Spleen (tissue), 11 donors: ENCODE measurements at regions not wholly inside any gene's neighbourhood (a gene's known extent, or its start where the extent isn't known, plus 50 kb on each side); places are given as distances from the start of the nearest gene placed in this dataset.
"Not testable (repeated sequence)": the region's sequence is repeated elsewhere in the genome, so short reads cannot be mapped to it uniquely, and the experiment has no call there.

Source experiments
- DNase-seq: peaks from one replicate; pipeline ENCODE4 v3.0.0-alpha.2; 2020
- H3K27ac ChIP-seq, 8 donors: fragments of 200-600 bp; sonication (generic) in 7 of 8; 1 replicate in 4 of 8; 2 replicates in 4 of 8; pipeline versions ENCODE4 v1.5.0 to v1.8.0; 2016 to 2021; ENCODE audit warnings: inconsistent platforms in 4 of 8, mild to moderate bottlenecking in 4 of 8, moderate library complexity in 1 of 8
- H3K27me3 ChIP-seq, 7 donors: fragments of 200-600 bp; sonication (generic) in 6 of 7; replicated peaks in 1 of 7; 1 replicate in 4 of 7; 2 replicates in 3 of 7; pipeline versions ENCODE4 v1.5.0 to v1.8.0; 2016 to 2021; ENCODE audit warnings: inconsistent platforms in 3 of 7, mild to moderate bottlenecking in 1 of 7
- H3K36me3 ChIP-seq, 6 donors: fragments of 200-600 bp; sonication (generic) in 5 of 6; 1 replicate in 4 of 6; 2 replicates in 2 of 6; pipeline versions ENCODE4 v1.5.0 to v1.8.0; 2016 to 2021; ENCODE audit warnings: inconsistent platforms in 2 of 6
- H3K4me1 ChIP-seq, 6 donors: fragments of 200-600 bp; sonication (generic) in 5 of 6; 1 replicate in 3 of 6; 2 replicates in 3 of 6; pipeline versions ENCODE4 v1.5.0 to v1.8.0; 2016 to 2021; ENCODE audit warnings: inconsistent platforms in 3 of 6
- H3K4me3 ChIP-seq, 8 donors: fragments of 200-600 bp; sonication (generic) in 7 of 8; 1 replicate in 4 of 8; 2 replicates in 4 of 8; pipeline versions ENCODE4 v1.5.0 to v1.8.0; 2016 to 2021; ENCODE audit warnings: inconsistent platforms in 4 of 8, mild to moderate bottlenecking in 4 of 8, moderate library complexity in 2 of 8
- H3K9me3 ChIP-seq, 8 donors: fragments of 200-600 bp; sonication (generic) in 7 of 8; 1 replicate in 4 of 8; 2 replicates in 4 of 8; pipeline versions ENCODE4 v1.5.0 to v1.8.0; 2016 to 2021; ENCODE audit warnings: inconsistent platforms in 4 of 8
- POLR2A ChIP-seq, 3 donors: fragments of 450-650 bp; IDR thresholded peaks; one replicate each; pipeline ENCODE4 v1.5.1; 2017; ENCODE audit warnings: antibody characterized with exemption in 3 of 3, mild to moderate bottlenecking in 1 of 3
- POLR2AphosphoS5 ChIP-seq, 3 donors: sonication (generic); formaldehyde crosslinking; IDR thresholded peaks; one replicate each; pipeline ENCODE4 v1.5.1; 2017; ENCODE audit warnings: antibody characterized with exemption in 3 of 3
- WGBS, 5 donors: extraction: QIAGEN DNeasy Blood & Tissue Kit in 3 of 5; methylation state at CpG; one replicate each; pipeline versions ENCODE4 v1.1.5 to v1.1.7; 2013 to 2018; 5-methylcytosine and 5-hydroxymethylcytosine counted together
- intact Hi-C: fragments of 100-400 bp; cut with DNase I; formaldehyde crosslinking; loops from one replicate; pipeline ENCODE4 v1.15.0; 2023; ENCODE audit warnings: low total_unique reads
- TF ChIP-seq, protein P1 (sequence below), 11 experiments: fragments of 200-600 bp in 7 of 11; fragments of 450-650 bp in 4 of 11; sonication (generic) in 4 of 11; IDR thresholded peaks in 8 of 11; conservative IDR thresholded peaks in 3 of 11; 1 replicate in 7 of 11; 2 replicates in 4 of 11; pipeline versions ENCODE4 v1.4.0 to v1.8.0; 2016 to 2021; ENCODE audit warnings: antibody characterized with exemption in 11 of 11, inconsistent platforms in 4 of 11, mild to moderate bottlenecking in 1 of 11
- donor health status: healthy with polysubstance abuse.
- donor health status: DM: no; HTN: no; CAD: no; lungs with moderate emphysema.
- donor health status: DM: no; HTN: no; CAD: no.
- donor health status: Bipolar disorder and iron deficiency.
- donor health status: healthy.
- donor health status: DM: no; HTN: no; CAD: no.
- donor health status: DM: yes; HTN: yes; CAD: no.

DNA sequence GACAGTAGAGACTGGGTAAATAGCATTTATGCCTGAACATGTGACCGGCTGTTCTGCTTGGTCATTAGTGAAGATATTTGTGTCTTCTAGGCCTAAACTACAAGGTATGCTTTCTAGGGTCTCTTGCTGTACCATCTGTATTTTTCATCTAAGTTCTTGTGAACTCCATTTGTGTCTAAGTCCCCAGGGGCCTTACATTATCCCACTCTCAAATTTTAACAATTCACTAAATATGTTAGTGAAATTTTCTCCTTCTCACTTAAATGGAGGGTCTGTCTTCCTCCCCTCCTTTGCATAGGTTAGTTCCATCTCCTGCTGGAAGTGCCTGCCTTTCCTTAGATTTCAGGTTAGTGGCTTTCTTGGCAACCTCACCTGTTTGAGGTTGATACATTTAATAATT is 382.6 kb downstream of the RAD51AP2 start:
- no peak for DNase-seq
- Histone ChIP-seq H3K27me3 (no peaks in the 10 kb centered on the region), H3K27ac (no peak overlapping the region), H3K4me1 (no peaks in the 10 kb centered on the region), H3K36me3 (no peaks in the 10 kb centered on the region), H3K9me3 (no peaks in the 10 kb centered on the region), H3K4me3 (no peak overlapping the region)
- intact Hi-C loops = no loop called here
- WGBS, 5 donors = 93 to 100% (median 95%) methylated on average over 1 of the region's 1 CpG
- TF ChIP-seq POLR2AphosphoS5 (IDR thresholded peaks at IDR 0.05) (no peak), POLR2A (IDR thresholded peaks at IDR 0.05) (no peak)
- TF ChIP-seq, protein P1, sequence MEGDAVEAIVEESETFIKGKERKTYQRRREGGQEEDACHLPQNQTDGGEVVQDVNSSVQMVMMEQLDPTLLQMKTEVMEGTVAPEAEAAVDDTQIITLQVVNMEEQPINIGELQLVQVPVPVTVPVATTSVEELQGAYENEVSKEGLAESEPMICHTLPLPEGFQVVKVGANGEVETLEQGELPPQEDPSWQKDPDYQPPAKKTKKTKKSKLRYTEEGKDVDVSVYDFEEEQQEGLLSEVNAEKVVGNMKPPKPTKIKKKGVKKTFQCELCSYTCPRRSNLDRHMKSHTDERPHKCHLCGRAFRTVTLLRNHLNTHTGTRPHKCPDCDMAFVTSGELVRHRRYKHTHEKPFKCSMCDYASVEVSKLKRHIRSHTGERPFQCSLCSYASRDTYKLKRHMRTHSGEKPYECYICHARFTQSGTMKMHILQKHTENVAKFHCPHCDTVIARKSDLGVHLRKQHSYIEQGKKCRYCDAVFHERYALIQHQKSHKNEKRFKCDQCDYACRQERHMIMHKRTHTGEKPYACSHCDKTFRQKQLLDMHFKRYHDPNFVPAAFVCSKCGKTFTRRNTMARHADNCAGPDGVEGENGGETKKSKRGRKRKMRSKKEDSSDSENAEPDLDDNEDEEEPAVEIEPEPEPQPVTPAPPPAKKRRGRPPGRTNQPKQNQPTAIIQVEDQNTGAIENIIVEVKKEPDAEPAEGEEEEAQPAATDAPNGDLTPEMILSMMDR (IDR thresholded peaks at IDR 0.05 in 8 of 11, conservative IDR thresholded peaks at IDR 0.05 in 3 of 11) = no peak

DNA sequence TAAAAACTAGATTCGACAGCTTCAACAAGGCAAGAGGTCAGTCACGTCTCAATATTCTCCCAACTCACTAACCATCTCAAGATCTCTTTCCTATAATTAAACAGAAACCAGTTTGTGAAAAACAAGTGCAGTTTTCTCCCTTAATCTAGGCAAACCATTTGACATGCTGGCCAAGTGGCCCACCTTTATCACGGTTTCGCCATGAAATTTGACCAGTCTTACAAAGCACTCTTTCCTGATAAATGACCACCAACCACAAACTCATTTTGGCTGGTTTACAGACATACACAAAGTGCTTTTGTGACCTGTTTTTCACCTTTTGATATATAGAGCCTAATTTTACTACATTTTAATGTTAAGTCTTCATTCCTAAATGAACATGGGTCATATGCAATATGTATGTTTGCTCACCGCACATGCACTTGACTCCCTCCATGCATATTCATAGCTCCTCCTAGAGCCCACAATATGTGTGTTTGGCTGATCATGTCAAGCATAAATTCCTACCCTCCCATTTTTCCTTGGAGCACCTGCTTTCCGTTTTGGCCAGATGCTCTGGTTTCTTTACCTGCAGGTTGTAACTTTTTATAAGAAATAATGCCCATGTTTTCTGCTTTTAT is 385.1 kb downstream of the RAD51AP2 start:
- DNase-seq = no peak
- Histone ChIP-seq H3K4me3 (no peak overlapping the region), H3K27ac (no peak overlapping the region), H3K36me3 (no peaks in the 10 kb centered on the region), H3K4me1 (no peaks in the 10 kb centered on the region), H3K27me3 (no peaks in the 10 kb centered on the region), H3K9me3 (no peaks in the 10 kb centered on the region)
- WGBS, 5 donors = 80 to 92% (median 88%) methylated on average over 6 of the region's 6 CpGs
- TF ChIP-seq POLR2AphosphoS5 (IDR thresholded peaks at IDR 0.05) (no peak), POLR2A (IDR thresholded peaks at IDR 0.05) (no peak)
- TF ChIP-seq, protein P1 (IDR thresholded peaks at IDR 0.05 in 8 of 11, conservative IDR thresholded peaks at IDR 0.05 in 3 of 11) = no peak
- intact Hi-C loops = no loop called here

DNA sequence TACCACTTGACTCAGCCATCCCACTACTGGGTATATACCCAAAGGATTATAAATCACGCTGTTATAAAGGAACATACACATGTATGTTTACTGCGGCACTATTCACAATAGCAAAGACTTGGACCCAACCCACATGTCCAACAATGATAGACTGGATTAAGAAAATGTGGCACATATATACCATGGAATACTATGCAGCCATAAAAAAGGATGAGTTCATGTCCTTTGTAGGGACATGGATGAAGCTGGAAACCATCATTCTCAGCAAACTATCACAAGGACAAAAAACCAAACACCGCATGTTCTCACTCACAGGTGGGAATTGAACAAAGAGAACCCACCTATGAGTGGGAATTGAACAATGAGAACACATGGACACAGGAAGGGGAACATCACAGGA is 387.6 kb downstream of the RAD51AP2 start:
- DNase-seq, H3K9me3 ChIP-seq, H3K36me3 ChIP-seq, H3K4me1 ChIP-seq, H3K27ac ChIP-seq, H3K4me3 ChIP-seq, H3K27me3 ChIP-seq, intact Hi-C loops: not testable (repeated sequence)
- 94 to 99% (median 96%) methylated on average over 3 of the region's 3 CpGs for WGBS, 5 donors

DNA sequence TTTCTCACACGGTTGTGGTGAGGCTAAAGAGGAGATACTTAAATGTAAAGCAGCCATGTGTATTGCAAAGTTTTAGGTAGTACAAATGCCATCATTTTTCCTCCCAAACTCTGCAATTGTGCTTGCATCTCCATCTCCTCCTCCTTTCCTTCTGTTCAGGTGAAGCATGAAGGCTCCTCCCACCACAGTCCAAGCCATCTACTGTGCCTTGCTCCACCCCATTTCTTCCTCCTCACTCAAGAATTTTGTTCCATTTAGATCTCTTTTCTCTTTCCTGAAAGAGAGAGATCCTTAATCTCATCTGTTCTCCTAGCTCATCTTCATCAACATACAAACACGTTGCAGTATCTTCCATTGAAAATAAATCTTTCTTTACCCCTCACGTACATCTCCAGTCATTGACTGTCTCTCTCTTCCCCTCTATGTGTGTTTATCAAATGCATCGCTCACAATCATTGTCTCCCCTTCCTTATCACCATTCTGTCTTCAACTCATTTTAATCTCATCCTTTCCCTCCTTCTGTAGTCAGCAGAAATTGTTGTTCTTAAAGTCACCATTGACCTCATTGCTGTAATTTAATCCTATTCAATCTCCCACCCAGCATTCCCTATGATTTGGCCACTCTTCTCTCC is 392.1 kb downstream of the RAD51AP2 start:
- peaks cover 0 to 5% (median 0%) of the 10 kb centered on the region in 6 donors for H3K4me1 ChIP-seq
- no peaks in the 10 kb centered on the region for H3K36me3 ChIP-seq
- DNase-seq = no peak
- no peaks in the 10 kb centered on the region for H3K9me3 ChIP-seq
- intact Hi-C loops = no loop called here
- H3K27ac ChIP-seq = no peak overlapping the region
- no peak overlapping the region for H3K4me3 ChIP-seq
- WGBS, 5 donors = 78 to 89% (median 82%) methylated on average over 4 of the region's 4 CpGs
- TF ChIP-seq, protein P1 (IDR thresholded peaks at IDR 0.05 in 8 of 11, conservative IDR thresholded peaks at IDR 0.05 in 3 of 11) = no peak
- no peak for TF ChIP-seq POLR2A (IDR thresholded peaks at IDR 0.05)
- no peak for TF ChIP-seq POLR2AphosphoS5 (IDR thresholded peaks at IDR 0.05)
- no peaks in the 10 kb centered on the region for H3K27me3 ChIP-seq
